GM12878 (cell line): ENCODE measurements at regions not wholly inside any gene's neighbourhood (a gene's known extent, or its start where the extent isn't known, plus 50 kb on each side); places are given as distances from the start of the nearest gene placed in this dataset.

Source experiments
- ATAC-seq: fragments of 200-7000 bp; cut with Tn5 transposase; 3 replicates; pipeline ENCODE4 v1.9.1; 2020; ENCODE audit warnings: mild to moderate bottlenecking, moderate library complexity
- BruUV-seq: library from RNA; stranded (reverse); fragments of 400-500 nt; replicated peaks from 2 replicates; lab custom pipeline; 2021; lab: Mats Ljungman, UMichigan
- CTCF ChIA-PET: fragments of 300-600 bp; sonication (Branson Sonifier 250); formaldehyde crosslinking; extraction: SDS; loops from one replicate; lab custom pipeline; 2021; ENCODE audit warnings: inconsistent platforms; lab: Yijun Ruan, JAX
- POLR2A ChIA-PET: fragments of 350-600 bp; formaldehyde crosslinking; extraction: SDS; loops from one replicate; lab custom pipeline; 2021; ENCODE audit warnings: inconsistent platforms; lab: Charles Lee
- RAD21 ChIA-PET: fragments of 300-600 bp; sonication (Branson Sonifier 250); formaldehyde crosslinking; loops from one replicate; lab custom pipeline; 2023; ENCODE audit warnings: antibody characterized with exemption; ENCODE audit not compliant: unreplicated experiment; lab: Charles Lee
- SMC1A ChIA-PET: fragments of 300-600 bp; sonication (Branson Sonifier 250); formaldehyde crosslinking; loops from one replicate; lab custom pipeline; 2023; ENCODE audit not compliant: unreplicated experiment, uncharacterized antibody; lab: Charles Lee
- DNase-seq: peaks from one replicate; pipeline ENCODE4 v3.0.0-alpha.2; 2011; ENCODE audit warnings: low read depth, low spot score
- FAIRE-seq: peaks from 3 replicates; lab custom pipeline; 2011; peaks lifted over from hg19 to GRCh38; lab: Jason Lieb, UNC
- H2AFZ ChIP-seq: 2 replicates; pipeline ENCODE4 v1.6.0; 2011; ENCODE audit warnings: low read depth, low read length, control low read depth; ENCODE audit not compliant: control insufficient read depth
- H3K27ac ChIP-seq: 2 replicates; pipeline ENCODE4 v1.5.1; 2011; ENCODE audit warnings: control low read depth; ENCODE audit not compliant: control insufficient read depth, insufficient read depth
- H3K27me3 ChIP-seq, 2 experiments: replicated peaks in 1 of 2; 2 replicates each; pipeline versions ENCODE4 v1.6.0 to v1.6.1; 2011; ENCODE audit warnings: low read length in 1 of 2; ENCODE audit not compliant: control insufficient read depth in 2 of 2, insufficient read depth in 2 of 2
- H3K36me3 ChIP-seq, 2 experiments: 2 replicates each; pipeline ENCODE4 v1.5.1; 2011; ENCODE audit warnings: low read length in 1 of 2; ENCODE audit not compliant: control insufficient read depth in 2 of 2, insufficient read depth in 2 of 2
- H3K4me1 ChIP-seq: 2 replicates; pipeline ENCODE4 v1.6.1; 2011; ENCODE audit warnings: mild to moderate bottlenecking, low read length, moderate library complexity, mixed read lengths; ENCODE audit not compliant: control insufficient read depth, insufficient read depth
- H3K4me2 ChIP-seq: 2 replicates; pipeline ENCODE4 v1.6.0; 2011; ENCODE audit warnings: control low read depth; ENCODE audit not compliant: control insufficient read depth, insufficient read depth
- H3K4me3 ChIP-seq: fragments of 200-600 bp; sonication (generic); 2 replicates; pipeline ENCODE4 v1.5.1; 2016
- H3K79me2 ChIP-seq: 2 replicates; pipeline ENCODE4 v1.6.0; 2011; ENCODE audit warnings: low read length; ENCODE audit not compliant: control insufficient read depth, insufficient read depth
- H3K9ac ChIP-seq: 2 replicates; pipeline ENCODE4 v1.8.0; 2011; ENCODE audit warnings: low read length, control low read depth, mixed read lengths; ENCODE audit not compliant: control insufficient read depth, insufficient read depth
- H3K9me3 ChIP-seq: replicated peaks from 3 replicates; pipeline ENCODE4 v1.5.1; 2011; ENCODE audit warnings: mild to moderate bottlenecking, low read length; ENCODE audit not compliant: control insufficient read depth, insufficient read depth
- H4K20me1 ChIP-seq: 2 replicates; pipeline ENCODE4 v1.6.0; 2011; ENCODE audit not compliant: control insufficient read depth, insufficient read depth
- BMI1 ChIP-seq: fragments of 450-650 bp; IDR thresholded peaks from 2 replicates; pipeline ENCODE4 v1.6.1; 2016; ENCODE audit warnings: mild to moderate bottlenecking, moderate library complexity, borderline replicate concordance
- FOS ChIP-seq: IDR thresholded peaks from 3 replicates; pipeline ENCODE4 v1.6.1; 2011; ENCODE audit warnings: borderline replicate concordance; ENCODE audit not compliant: insufficient read length; ENCODE audit errors: extremely low read depth
- IKZF1 ChIP-seq: fragments of 450-650 bp; conservative IDR thresholded peaks from 2 replicates; pipeline ENCODE4 v1.6.1; 2017; ENCODE audit warnings: antibody characterized with exemption, mild to moderate bottlenecking
- IKZF2 ChIP-seq, 2 experiments: fragments of 450-650 bp; IDR thresholded peaks; 2 replicates each; pipeline ENCODE4 v1.6.1; 2017; ENCODE audit warnings: mild to moderate bottlenecking in 2 of 2, moderate library complexity in 2 of 2
- MTA3 ChIP-seq: IDR thresholded peaks from 2 replicates; pipeline ENCODE4 v1.6.1; 2012; ENCODE audit warnings: low read length, inconsistent platforms, borderline replicate concordance
- PML ChIP-seq: IDR thresholded peaks from 2 replicates; pipeline ENCODE4 v1.6.1; 2012; ENCODE audit warnings: low read length, inconsistent platforms
- SIN3A ChIP-seq: IDR thresholded peaks from 2 replicates; pipeline ENCODE4 v1.6.1; 2012; ENCODE audit warnings: low read depth, low read length, improper control_type of control experiment
- SKIL ChIP-seq: fragments of 450-650 bp; IDR thresholded peaks from 2 replicates; pipeline ENCODE4 v1.6.1; 2017; ENCODE audit warnings: mild to moderate bottlenecking, low read depth, inconsistent platforms; ENCODE audit not compliant: poor library complexity, severe bottlenecking
- SP1 ChIP-seq: IDR thresholded peaks from one replicate; pipeline ENCODE4 v1.6.1; 2011; ENCODE audit warnings: low read depth, low read length
- SUZ12 ChIP-seq: fragments of 200-600 bp; sonication (generic); IDR thresholded peaks from one replicate; pipeline ENCODE4 v1.6.1; 2018; ENCODE audit warnings: antibody characterized with exemption, mild to moderate bottlenecking; ENCODE audit not compliant: unreplicated experiment
- YY1 ChIP-seq: IDR thresholded peaks from 2 replicates; pipeline ENCODE4 v1.6.1; 2011; ENCODE audit warnings: low read depth, mild to moderate bottlenecking, low read length
- WGBS: methylation state at CpG from one replicate; pipeline ENCODE4 v1.1.6; 2016; ENCODE audit warnings: low lambda C conversion rate; ENCODE audit not compliant: insufficient replicate concordance, insufficient coverage; ENCODE audit errors: missing lambda C conversion rate; 5-methylcytosine and 5-hydroxymethylcytosine counted together
- in situ Hi-C: fragments of 300-500 bp; cut with MboI; formaldehyde crosslinking; loops from 9 replicates; pipeline ENCODE4 v1.14.3; 2018; ENCODE audit warnings: mixed read lengths
- intact Hi-C: fragments of 100-400 bp; cut with micrococcal nuclease; formaldehyde crosslinking; loops from one replicate; pipeline ENCODE4 v1.14.2; 2022; ENCODE audit not compliant: unreplicated experiment
- TF ChIP-seq, protein P1 (sequence below): IDR thresholded peaks from 2 replicates; pipeline ENCODE4 v1.6.1; 2011; ENCODE audit warnings: low read depth, mild to moderate bottlenecking, low read length, moderate library complexity, borderline replicate concordance; ENCODE audit errors: extremely low read depth

DNA sequence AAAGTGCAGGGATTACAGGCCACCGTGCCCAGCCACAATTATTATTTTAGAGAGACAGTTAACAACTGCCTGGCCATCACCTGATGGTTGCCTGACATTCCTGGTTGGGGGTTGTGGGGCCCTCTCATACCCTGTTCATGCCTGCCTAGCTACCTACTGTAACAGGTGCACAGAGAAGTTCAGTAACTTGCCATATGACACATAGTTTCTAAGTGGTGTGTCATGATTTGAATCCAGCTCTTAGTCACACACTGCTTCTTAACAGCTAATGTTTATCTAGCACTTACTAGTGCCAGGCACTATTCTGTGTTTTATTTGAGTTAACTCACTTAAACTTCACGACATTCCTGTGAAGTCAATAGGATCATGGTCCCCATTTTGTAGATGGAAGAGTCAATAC is 122.7 kb upstream of the JADE1 start:
- no peak for FAIRE-seq
- H3K9me3 ChIP-seq: peaks cover 7% of the 10 kb centered on the region; the same call in 2 of the 3 replicates
- WGBS: 72% methylated on average over 2 of the region's 2 CpGs
- intact Hi-C loops: no loop called here
- no peaks in the 10 kb centered on the region for H4K20me1 ChIP-seq
- no peak overlapping the region for H3K4me2 ChIP-seq
- SMC1A ChIA-PET: interaction anchor here (0.9 to 1.8 kb wide), 5 partner anchors 13 to 232 kb away, joined by 3 to 4 read pairs (median 3); no protein-coding TSS in a partner anchor
- no peak overlapping the region for H3K27ac ChIP-seq
- TF ChIP-seq SUZ12 (no peak), PML (no peak), MTA3 (no peak), FOS (no peak), IKZF1 (no peak), IKZF2 (IDR thresholded peaks at IDR 0.05) (no peak), YY1 (no peak), SIN3A (no peak), BMI1 (no peak), SP1 (no peak), SKIL (no peak)
- TF ChIP-seq, protein P1, sequence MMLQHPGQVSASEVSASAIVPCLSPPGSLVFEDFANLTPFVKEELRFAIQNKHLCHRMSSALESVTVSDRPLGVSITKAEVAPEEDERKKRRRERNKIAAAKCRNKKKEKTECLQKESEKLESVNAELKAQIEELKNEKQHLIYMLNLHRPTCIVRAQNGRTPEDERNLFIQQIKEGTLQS: no peak
- no peaks in the 10 kb centered on the region for H3K27me3 ChIP-seq
- H2AFZ ChIP-seq: no peak overlapping the region
- H3K4me1 ChIP-seq: no peaks in the 10 kb centered on the region
- H3K9ac ChIP-seq: no peak overlapping the region
- RAD21 ChIA-PET: no interaction called here
- no peak for ATAC-seq
- CTCF ChIA-PET: interaction anchor here (0.6 to 1.0 kb wide), 2 partner anchors 93 to 114 kb away, joined by 3 read pairs; no protein-coding TSS in a partner anchor
- no peaks in the 10 kb centered on the region for H3K36me3 ChIP-seq
- in situ Hi-C loops: no loop called here
- no peaks in the 10 kb centered on the region for H3K79me2 ChIP-seq
- POLR2A ChIA-PET: no interaction called here
- DNase-seq: no peak
- BruUV-seq: no TSS peak
- H3K4me3 ChIP-seq: no peak overlapping the region
